OCI-LY3 (cell line): ENCODE measurements at regions not wholly inside any gene's neighbourhood (a gene's known extent, or its start where the extent isn't known, plus 50 kb on each side); places are given as distances from the start of the nearest gene placed in this dataset.

Experiments
- EZH2phosphoT487 ChIP-seq: fragments of 200-600 bp; shearing (Covaris generic); IDR thresholded peaks from 2 replicates; pipeline ENCODE4 v1.6.1; 2018; ENCODE audit warnings: antibody characterized with exemption, mixed run types, low read depth
- TF ChIP-seq, protein P1 (sequence below): fragments of 200-600, 300-600 bp; sonication (generic); IDR thresholded peaks from 2 replicates; pipeline ENCODE4 v1.5.1; 2014; ENCODE audit warnings: antibody characterized with exemption, low read length, low read depth

DNA sequence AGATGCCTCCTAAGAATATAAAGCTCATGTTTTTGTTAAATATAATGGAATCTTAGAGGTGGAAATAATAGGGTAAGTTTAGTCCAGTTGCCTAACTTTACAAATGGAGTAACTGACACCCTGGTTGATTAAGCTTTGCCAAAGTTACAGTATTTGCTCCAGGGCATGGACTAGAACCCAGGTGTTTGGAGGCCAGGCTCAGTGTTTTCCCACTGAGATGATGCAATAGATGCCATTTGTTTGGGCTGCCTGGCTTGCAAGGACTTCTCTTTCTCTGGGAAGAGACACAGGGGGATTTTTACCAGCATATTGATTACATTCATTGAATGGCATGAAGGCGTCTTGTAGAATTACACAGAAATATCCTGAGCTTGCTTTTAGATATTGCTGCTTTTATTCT, 397.8 kb downstream of the SLC4A3 start:
- TF ChIP-seq, protein P1, sequence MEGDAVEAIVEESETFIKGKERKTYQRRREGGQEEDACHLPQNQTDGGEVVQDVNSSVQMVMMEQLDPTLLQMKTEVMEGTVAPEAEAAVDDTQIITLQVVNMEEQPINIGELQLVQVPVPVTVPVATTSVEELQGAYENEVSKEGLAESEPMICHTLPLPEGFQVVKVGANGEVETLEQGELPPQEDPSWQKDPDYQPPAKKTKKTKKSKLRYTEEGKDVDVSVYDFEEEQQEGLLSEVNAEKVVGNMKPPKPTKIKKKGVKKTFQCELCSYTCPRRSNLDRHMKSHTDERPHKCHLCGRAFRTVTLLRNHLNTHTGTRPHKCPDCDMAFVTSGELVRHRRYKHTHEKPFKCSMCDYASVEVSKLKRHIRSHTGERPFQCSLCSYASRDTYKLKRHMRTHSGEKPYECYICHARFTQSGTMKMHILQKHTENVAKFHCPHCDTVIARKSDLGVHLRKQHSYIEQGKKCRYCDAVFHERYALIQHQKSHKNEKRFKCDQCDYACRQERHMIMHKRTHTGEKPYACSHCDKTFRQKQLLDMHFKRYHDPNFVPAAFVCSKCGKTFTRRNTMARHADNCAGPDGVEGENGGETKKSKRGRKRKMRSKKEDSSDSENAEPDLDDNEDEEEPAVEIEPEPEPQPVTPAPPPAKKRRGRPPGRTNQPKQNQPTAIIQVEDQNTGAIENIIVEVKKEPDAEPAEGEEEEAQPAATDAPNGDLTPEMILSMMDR: no peak
- no peak for TF ChIP-seq EZH2phosphoT487
